ENCODE measurements at regions not wholly inside any gene's neighbourhood (a gene's known extent, or its start where the extent isn't known, plus 50 kb on each side); places are given as distances from the start of the nearest gene placed in this dataset.

- TF ChIP-seq CTCF (IDR thresholded peaks at IDR 0.05) (no peak), POLR2A (IDR thresholded peaks at IDR 0.05) (no peak), EP300 (IDR thresholded peaks at IDR 0.05) (no peak)
Measured at GRCh38 chr7:17131060-17131345, 167.4 kb upstream of the AHR start.

Data from tibial nerve (tissue), 4 donors.